G401.6 (cell line): ENCODE measurements at regions not wholly inside any gene's neighbourhood (a gene's known extent, or its start where the extent isn't known, plus 50 kb on each side); places are given as distances from the start of the nearest gene placed in this dataset.

Source experiments
- FAIRE-seq: peaks from 2 replicates; lab custom pipeline; 2012; peaks lifted over from hg19 to GRCh38; lab: Jason Lieb, UNC

GRCh38 chr3:81279481-81280379, 481.7 kb downstream of the GBE1 start:
- FAIRE-seq: no peak

GRCh38 chr3:81277853-81278252, 483.6 kb downstream of the GBE1 start:
- FAIRE-seq: no peak

GRCh38 chr3:81274671-81275070, 486.8 kb downstream of the GBE1 start:
- FAIRE-seq: no peak

- FAIRE-seq: no peak
Measured at GRCh38 chr3:81270603-81271379, 490.7 kb downstream of the GBE1 start.

GRCh38 chr3:81268526-81268925, 492.9 kb downstream of the GBE1 start:
- FAIRE-seq: no peak

GRCh38 chr3:81261996-81262395, 499.4 kb downstream of the GBE1 start:
- FAIRE-seq: no peak

GRCh38 chr3:81255463-81255862, 506.0 kb downstream of the GBE1 start:
- no peak for FAIRE-seq

GRCh38 chr3:81251096-81251495, 510.3 kb downstream of the GBE1 start:
- no peak for FAIRE-seq

- FAIRE-seq: no peak
Measured at GRCh38 chr3:81249540-81250029, 511.9 kb downstream of the GBE1 start.

GRCh38 chr3:81245501-81245900, 515.9 kb downstream of the GBE1 start:
- FAIRE-seq: no peak

GRCh38 chr3:81245043-81245442, 516.4 kb downstream of the GBE1 start:
- no peak for FAIRE-seq

GRCh38 chr3:81244231-81244630, 517.2 kb downstream of the GBE1 start:
- FAIRE-seq: no peak

GRCh38 chr3:81242871-81243270, 518.6 kb downstream of the GBE1 start:
- FAIRE-seq: no peak

GRCh38 chr3:81237181-81237580, 524.3 kb downstream of the GBE1 start:
- FAIRE-seq: no peak

- FAIRE-seq: no peak
Measured at GRCh38 chr3:81218023-81218422, 543.4 kb downstream of the GBE1 start.

GRCh38 chr3:81217101-81217500, 544.3 kb downstream of the GBE1 start:
- no peak for FAIRE-seq

- FAIRE-seq: no peak
Measured at GRCh38 chr3:81216192-81216591, 545.3 kb downstream of the GBE1 start.

- no peak for FAIRE-seq
Measured at GRCh38 chr3:81214631-81215030, 546.8 kb downstream of the GBE1 start.

GRCh38 chr3:81199587-81199986, 561.9 kb downstream of the GBE1 start:
- FAIRE-seq: no peak

- FAIRE-seq: no peak
Measured at GRCh38 chr3:81198756-81199155, 562.7 kb downstream of the GBE1 start.

GRCh38 chr3:81198216-81198615, 563.2 kb downstream of the GBE1 start:
- FAIRE-seq: no peak

GRCh38 chr3:81197386-81197785, 564.1 kb downstream of the GBE1 start:
- no peak for FAIRE-seq

- no peak for FAIRE-seq
Measured at GRCh38 chr3:81195478-81195877, 566.0 kb downstream of the GBE1 start.
